Endothelial cell (in vitro differentiated cells): ENCODE measurements at regions not wholly inside any gene's neighbourhood (a gene's known extent, or its start where the extent isn't known, plus 50 kb on each side); places are given as distances from the start of the nearest gene placed in this dataset.

Experiments used
- DNase-seq: peaks from one replicate; pipeline ENCODE4 v3.0.0; 2021; ENCODE audit warnings: low spot score
- H3K27ac Mint-ChIP-seq: one replicate; pipeline ENCODE4 v1.8.0; 2021; ENCODE audit warnings: mixed read lengths, inconsistent platforms; ENCODE audit not compliant: unreplicated experiment
- H3K27me3 Mint-ChIP-seq: one replicate; pipeline ENCODE4 v1.8.0; 2021; ENCODE audit warnings: mild to moderate bottlenecking, moderate library complexity, mixed read lengths, inconsistent platforms; ENCODE audit not compliant: unreplicated experiment
- H3K36me3 Mint-ChIP-seq: one replicate; pipeline ENCODE4 v1.8.0; 2021; ENCODE audit warnings: mild to moderate bottlenecking, low read depth, mixed read lengths, inconsistent platforms; ENCODE audit not compliant: unreplicated experiment
- H3K4me1 Mint-ChIP-seq: one replicate; pipeline ENCODE4 v1.8.0; 2021; ENCODE audit warnings: mild to moderate bottlenecking, mixed read lengths, inconsistent platforms; ENCODE audit not compliant: unreplicated experiment
- H3K4me3 Mint-ChIP-seq: one replicate; pipeline ENCODE4 v1.8.0; 2021; ENCODE audit warnings: mild to moderate bottlenecking, mixed read lengths, inconsistent platforms; ENCODE audit not compliant: unreplicated experiment
- H3K9me3 Mint-ChIP-seq: one replicate; pipeline ENCODE4 v1.8.0; 2021; ENCODE audit warnings: mixed read lengths, inconsistent platforms; ENCODE audit not compliant: unreplicated experiment
- TF ChIP-seq, protein P1 (sequence below): fragments of 200-600 bp; sonication (generic); IDR thresholded peaks from one replicate; pipeline ENCODE4 v1.5.0; 2021; ENCODE audit warnings: antibody characterized with exemption; ENCODE audit not compliant: unreplicated experiment

GRCh38 chr13:44726778-44727177 is 150.6 kb upstream of the TSC22D1 start:
- Mint-ChIP-seq H3K27ac (no peak overlapping the region), H3K4me3 (no peak overlapping the region), H3K4me1 (no peaks in the 10 kb centered on the region), H3K36me3 (no peaks in the 10 kb centered on the region), H3K27me3 (peaks cover 5% of the 10 kb centered on the region), H3K9me3 (no peaks in the 10 kb centered on the region)
- TF ChIP-seq, protein P1, sequence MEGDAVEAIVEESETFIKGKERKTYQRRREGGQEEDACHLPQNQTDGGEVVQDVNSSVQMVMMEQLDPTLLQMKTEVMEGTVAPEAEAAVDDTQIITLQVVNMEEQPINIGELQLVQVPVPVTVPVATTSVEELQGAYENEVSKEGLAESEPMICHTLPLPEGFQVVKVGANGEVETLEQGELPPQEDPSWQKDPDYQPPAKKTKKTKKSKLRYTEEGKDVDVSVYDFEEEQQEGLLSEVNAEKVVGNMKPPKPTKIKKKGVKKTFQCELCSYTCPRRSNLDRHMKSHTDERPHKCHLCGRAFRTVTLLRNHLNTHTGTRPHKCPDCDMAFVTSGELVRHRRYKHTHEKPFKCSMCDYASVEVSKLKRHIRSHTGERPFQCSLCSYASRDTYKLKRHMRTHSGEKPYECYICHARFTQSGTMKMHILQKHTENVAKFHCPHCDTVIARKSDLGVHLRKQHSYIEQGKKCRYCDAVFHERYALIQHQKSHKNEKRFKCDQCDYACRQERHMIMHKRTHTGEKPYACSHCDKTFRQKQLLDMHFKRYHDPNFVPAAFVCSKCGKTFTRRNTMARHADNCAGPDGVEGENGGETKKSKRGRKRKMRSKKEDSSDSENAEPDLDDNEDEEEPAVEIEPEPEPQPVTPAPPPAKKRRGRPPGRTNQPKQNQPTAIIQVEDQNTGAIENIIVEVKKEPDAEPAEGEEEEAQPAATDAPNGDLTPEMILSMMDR, result no peak
- no peak for DNase-seq

DNA sequence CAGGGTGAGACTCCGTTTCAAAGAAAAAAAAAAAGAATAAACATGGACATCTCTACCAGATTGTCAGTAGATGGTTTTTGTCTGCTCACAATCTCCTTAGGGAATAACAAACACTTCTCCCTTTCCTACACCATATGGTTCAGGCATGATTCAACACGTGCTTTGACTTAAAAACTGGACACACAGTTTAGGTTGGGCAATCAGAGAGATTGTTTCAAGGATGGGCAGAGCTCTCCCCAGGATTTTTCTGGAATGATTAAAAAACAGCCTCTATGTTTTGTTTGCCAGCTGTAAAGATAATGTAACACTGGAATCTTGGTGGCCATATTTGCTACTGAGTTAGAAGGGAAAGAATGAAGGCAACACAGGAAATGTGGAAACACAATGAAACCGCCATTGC is 150.1 kb upstream of the TSC22D1 start:
- H3K27ac Mint-ChIP-seq, result no peak overlapping the region
- TF ChIP-seq, protein P1, result no peak
- H3K9me3 Mint-ChIP-seq, result no peaks in the 10 kb centered on the region
- no peak for DNase-seq
- no peaks in the 10 kb centered on the region for H3K4me1 Mint-ChIP-seq
- no peaks in the 10 kb centered on the region for H3K36me3 Mint-ChIP-seq
- H3K4me3 Mint-ChIP-seq, result no peak overlapping the region
- peaks cover 5% of the 10 kb centered on the region for H3K27me3 Mint-ChIP-seq

DNA sequence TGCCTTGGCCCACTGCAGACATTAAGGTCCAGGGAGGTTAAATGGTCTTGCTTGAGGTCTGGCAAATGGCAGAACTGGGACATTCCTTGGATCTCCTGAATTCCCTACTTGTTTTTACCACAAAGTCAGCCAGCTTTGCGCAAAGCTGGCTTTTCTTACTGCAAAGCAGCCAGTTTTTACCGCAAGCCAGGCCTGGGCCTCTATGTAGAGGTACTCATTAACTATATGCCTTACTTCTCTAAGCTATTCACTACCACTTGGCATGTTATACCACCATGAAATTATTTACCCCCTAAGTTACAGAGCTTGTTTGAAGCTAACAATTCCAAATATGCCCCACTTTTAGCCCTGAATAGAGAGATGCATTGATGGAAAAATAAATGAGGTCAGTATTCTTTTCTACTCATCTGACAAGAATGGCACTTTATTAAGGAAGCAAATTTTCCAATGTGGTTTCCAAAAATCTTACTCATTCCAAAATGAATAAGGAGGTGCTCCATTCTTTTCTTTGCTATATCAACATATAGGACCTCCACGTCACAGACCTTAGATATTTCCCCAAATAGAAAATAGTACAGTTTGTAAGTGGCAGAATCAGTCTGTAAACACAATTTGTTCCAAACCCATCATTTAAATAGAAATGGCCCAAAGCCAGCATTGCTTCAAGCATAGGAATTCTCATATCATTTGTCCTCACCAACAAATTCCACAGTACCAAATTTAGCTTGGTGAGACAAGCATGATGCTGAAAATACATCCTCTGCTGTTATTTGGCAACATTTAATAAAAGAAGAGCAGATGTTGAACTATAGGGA is 143.9 kb upstream of the TSC22D1 start:
- H3K9me3 Mint-ChIP-seq, result no peaks in the 10 kb centered on the region
- no peaks in the 10 kb centered on the region for H3K4me1 Mint-ChIP-seq
- no peaks in the 10 kb centered on the region for H3K36me3 Mint-ChIP-seq
- H3K4me3 Mint-ChIP-seq, result no peak overlapping the region
- TF ChIP-seq, protein P1, result no peak
- no peak for DNase-seq
- H3K27me3 Mint-ChIP-seq, result no peaks in the 10 kb centered on the region
- H3K27ac Mint-ChIP-seq, result no peak overlapping the region

GRCh38 chr13:44718467-44718866 is 142.3 kb upstream of the TSC22D1 start:
- Mint-ChIP-seq H3K4me3 (no peak overlapping the region), H3K27ac (no peak overlapping the region)
- no peak for DNase-seq

More at GRCh38 chr13:44718467-44718866, 142.3 kb upstream of the TSC22D1 start:
- no peaks in the 10 kb centered on the region for H3K4me1 Mint-ChIP-seq
- no peaks in the 10 kb centered on the region for H3K9me3 Mint-ChIP-seq
- no peaks in the 10 kb centered on the region for H3K27me3 Mint-ChIP-seq
- TF ChIP-seq, protein P1, result no peak
- no peaks in the 10 kb centered on the region for H3K36me3 Mint-ChIP-seq
